A549 (cell line): ENCODE measurements at regions not wholly inside any gene's neighbourhood (a gene's known extent, or its start where the extent isn't known, plus 50 kb on each side); places are given as distances from the start of the nearest gene placed in this dataset.

ENCODE experiments used
- CTCF ChIP-seq: fragments of >200 bp; sonication (Bioruptor Twin); formaldehyde crosslinking; IDR thresholded peaks from 3 replicates; pipeline ENCODE4 v1.5.1; 2016
- EP300 ChIP-seq, 2 experiments: fragments of >200 bp; sonication (Bioruptor Twin); formaldehyde crosslinking; IDR thresholded peaks; 2 replicates in 1 of 2; 3 replicates in 1 of 2; pipeline ENCODE4 v1.6.1; 2016 to 2017
- HMGXB4 ChIP-seq: fragments of 250-450 bp; sonication (Bioruptor Pico); IDR thresholded peaks from 2 replicates; pipeline ENCODE4 v1.5.0; 2021; ENCODE audit warnings: mild to moderate bottlenecking, moderate library complexity, borderline replicate concordance
- MYC ChIP-seq: IDR thresholded peaks from 2 replicates; pipeline ENCODE4 v1.6.1; 2012; ENCODE audit warnings: mild to moderate bottlenecking, inconsistent platforms, low read length, improper control_type of control experiment, borderline replicate concordance
- POLR2A ChIP-seq: IDR thresholded peaks from 2 replicates; pipeline ENCODE4 v1.6.1; 2012; ENCODE audit warnings: mild to moderate bottlenecking, low read length
- POLR2AphosphoS2 ChIP-seq: conservative IDR thresholded peaks from 2 replicates; pipeline ENCODE4 v1.6.1; 2012; ENCODE audit warnings: low read length, improper control_type of control experiment, inconsistent platforms
- ZC3H11A ChIP-seq: fragments of 450-650 bp; IDR thresholded peaks from 2 replicates; pipeline ENCODE4 v1.6.1; 2014; ENCODE audit warnings: antibody characterized with exemption, mild to moderate bottlenecking

- TF ChIP-seq ZC3H11A = no peak
- no peak for TF ChIP-seq POLR2A
- TF ChIP-seq CTCF = no peak
- TF ChIP-seq MYC = no peak
- TF ChIP-seq POLR2AphosphoS2 = no peak
- no peak for TF ChIP-seq HMGXB4
- no peak for TF ChIP-seq EP300 (IDR thresholded peaks at IDR 0.05)
Measured at GRCh38 chr21:15256996-15257395, 192.2 kb upstream of the NRIP1 start.
